Trophoblast cell (in vitro differentiated cells and primary cell): ENCODE measurements at regions not wholly inside any gene's neighbourhood (a gene's known extent, or its start where the extent isn't known, plus 50 kb on each side); places are given as distances from the start of the nearest gene placed in this dataset.
A peak's percentile ranks its signal among the peaks of the same experiment; 100 is the strongest.

ENCODE experiments used
- DNase-seq, 2 donors: peaks; one replicate each; pipeline ENCODE4 v3.0.0-alpha.2; 2016
- H2AFZ ChIP-seq: 2 replicates; pipeline ENCODE4 v1.6.1; 2013; ENCODE audit warnings: low read length, moderate library complexity, mild to moderate bottlenecking; ENCODE audit not compliant: insufficient read depth, poor library complexity
- H2AK5ac ChIP-seq: 2 replicates; pipeline ENCODE4 v1.6.1; 2013; ENCODE audit warnings: mild to moderate bottlenecking, low read length
- H2BK120ac ChIP-seq: 2 replicates; pipeline ENCODE4 v1.6.1; 2013; ENCODE audit warnings: low read length, mild to moderate bottlenecking, moderate library complexity; ENCODE audit not compliant: insufficient read depth, poor library complexity
- H2BK12ac ChIP-seq: 2 replicates; pipeline ENCODE4 v1.6.1; 2013; ENCODE audit warnings: mild to moderate bottlenecking, low read length, moderate library complexity
- H2BK5ac ChIP-seq: 2 replicates; pipeline ENCODE4 v1.6.1; 2013; ENCODE audit warnings: low read length, low read depth, moderate library complexity, mild to moderate bottlenecking; ENCODE audit not compliant: poor library complexity
- H3K14ac ChIP-seq: 2 replicates; pipeline ENCODE4 v1.6.1; 2013; ENCODE audit warnings: mild to moderate bottlenecking, low read length
- H3K18ac ChIP-seq: 2 replicates; pipeline ENCODE4 v1.6.1; 2013; ENCODE audit warnings: mild to moderate bottlenecking, low read length
- H3K23ac ChIP-seq: 2 replicates; pipeline ENCODE4 v1.6.1; 2013; ENCODE audit warnings: low read length
- H3K27ac ChIP-seq: 2 replicates; pipeline ENCODE4 v1.5.1; 2013; ENCODE audit warnings: low read depth, mild to moderate bottlenecking, inconsistent platforms, low read length, moderate library complexity
- H3K27me3 ChIP-seq: 2 replicates; pipeline ENCODE4 v1.6.1; 2013; ENCODE audit warnings: inconsistent platforms, mild to moderate bottlenecking, low read length, moderate library complexity; ENCODE audit not compliant: insufficient read depth
- H3K36me3 ChIP-seq, 2 experiments: 1 replicate in 1 of 2; 2 replicates in 1 of 2; pipeline ENCODE4 v1.6.1; 2013; ENCODE audit warnings: low read length in 2 of 2, mild to moderate bottlenecking in 2 of 2, moderate library complexity in 1 of 2; ENCODE audit not compliant: insufficient read depth in 2 of 2, control insufficient read depth in 1 of 2
- H3K4ac ChIP-seq: 2 replicates; pipeline ENCODE4 v1.6.1; 2013; ENCODE audit warnings: low read depth, mild to moderate bottlenecking, low read length, moderate library complexity
- H3K4me1 ChIP-seq, 2 experiments: 1 replicate in 1 of 2; 2 replicates in 1 of 2; pipeline ENCODE4 v1.6.1; 2013; ENCODE audit warnings: low read length in 2 of 2, mild to moderate bottlenecking in 2 of 2, moderate library complexity in 1 of 2; ENCODE audit not compliant: insufficient read depth in 2 of 2, control insufficient read depth in 1 of 2
- H3K4me2 ChIP-seq: 2 replicates; pipeline ENCODE4 v1.6.1; 2013; ENCODE audit warnings: inconsistent platforms, mild to moderate bottlenecking, low read length, moderate library complexity
- H3K4me3 ChIP-seq: 2 replicates; pipeline ENCODE4 v1.5.1; 2013; ENCODE audit warnings: mild to moderate bottlenecking, low read depth, low read length, inconsistent platforms
- H3K79me1 ChIP-seq: one replicate; pipeline ENCODE4 v1.6.1; 2013; ENCODE audit warnings: low read length
- H3K79me2 ChIP-seq: 2 replicates; pipeline ENCODE4 v1.6.1; 2013; ENCODE audit warnings: low read length, mild to moderate bottlenecking; ENCODE audit not compliant: control insufficient read depth, insufficient read depth, poor library complexity
- H3K9ac ChIP-seq: 2 replicates; pipeline ENCODE4 v1.6.1; 2013; ENCODE audit warnings: mild to moderate bottlenecking, low read length
- H3K9me3 ChIP-seq: 2 replicates; pipeline ENCODE4 v1.6.1; 2013; ENCODE audit warnings: low read depth, mild to moderate bottlenecking, control low read depth, inconsistent platforms, low read length; ENCODE audit not compliant: insufficient read depth
- H4K12ac ChIP-seq: 2 replicates; pipeline ENCODE4 v1.6.1; 2013; ENCODE audit warnings: low read depth, mild to moderate bottlenecking, low read length, moderate library complexity
- H4K8ac ChIP-seq: 2 replicates; pipeline ENCODE4 v1.6.1; 2013; ENCODE audit warnings: low read depth, mild to moderate bottlenecking, low read length, moderate library complexity
- H4K91ac ChIP-seq: one replicate; pipeline ENCODE4 v1.6.1; 2013; ENCODE audit warnings: low read depth, mild to moderate bottlenecking, low read length, moderate library complexity
- WGBS: extraction: QIAGEN DNeasy Blood & Tissue Kit; methylation state at CpG from one replicate; pipeline ENCODE4 v1.1.7; 2013; ENCODE audit warnings: missing lambda C conversion rate; ENCODE audit not compliant: insufficient read length, insufficient coverage; ENCODE audit errors: extremely low coverage; 5-methylcytosine and 5-hydroxymethylcytosine counted together

- peaks cover 3% of the 10 kb centered on the region for H3K9me3 ChIP-seq
- WGBS: no CpG with 5 or more reads among the region's 4 CpGs
- no peak overlapping the region for H3K23ac ChIP-seq
Observed at GRCh38 chr2:84306361-84306760, 152.7 kb downstream of the SUCLG1 start.

DNA sequence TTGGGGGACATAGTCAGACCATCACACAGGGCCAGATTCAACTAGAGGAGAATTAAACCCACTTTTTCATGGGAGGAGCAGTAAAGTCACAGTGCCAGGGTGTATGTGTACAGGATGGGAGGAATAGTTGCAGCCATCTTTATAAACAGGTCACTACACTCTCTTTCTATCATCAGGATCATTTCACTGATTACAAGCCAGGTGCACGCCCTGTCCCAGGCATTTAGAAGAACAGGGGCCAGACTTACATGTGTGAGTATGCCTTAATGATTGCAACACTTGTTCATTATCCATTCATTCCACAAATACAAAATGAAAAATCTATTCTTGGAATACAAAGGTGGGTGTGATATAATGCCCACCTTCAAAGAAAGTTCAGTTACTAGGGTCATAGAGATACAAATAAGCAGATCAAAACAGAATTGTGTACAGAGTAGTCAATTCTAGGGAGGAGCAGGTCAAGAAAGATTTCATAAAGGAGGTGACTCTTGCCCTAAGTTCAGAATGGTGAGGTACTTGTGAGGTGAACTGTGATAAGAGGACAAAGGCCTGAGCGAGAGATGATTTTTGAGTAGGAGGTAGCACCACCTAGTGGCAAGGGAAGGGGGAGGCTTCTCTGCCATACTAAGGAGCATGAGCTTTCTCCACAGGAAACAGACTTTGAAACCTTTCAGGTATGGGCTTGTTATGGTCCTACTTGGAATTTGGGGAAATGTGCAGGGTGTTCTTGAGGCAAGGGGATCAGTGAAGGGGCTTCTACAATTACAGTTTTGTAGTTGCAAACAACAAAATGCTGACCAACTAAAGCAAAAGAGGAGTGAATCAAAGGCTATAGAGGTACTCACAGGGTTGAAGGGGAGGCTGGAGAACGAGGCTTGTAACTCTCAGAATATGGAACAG lies 156.3 kb downstream of the SUCLG1 start:
- Histone ChIP-seq H2BK12ac (no peak overlapping the region), H3K79me2 (no peaks in the 10 kb centered on the region), H4K12ac (no peak overlapping the region), H3K4me3 (no peak overlapping the region), H2AFZ (no peak overlapping the region), H3K4ac (no peak overlapping the region), H2BK5ac (no peak overlapping the region), H4K91ac (no peak overlapping the region), H3K9me3 (peaks cover 2% of the 10 kb centered on the region), H3K9ac (no peak overlapping the region), H2AK5ac (no peak overlapping the region), H3K27ac (no peak overlapping the region), H3K14ac (no peak overlapping the region), H3K18ac (no peak overlapping the region), H3K4me2 (no peak overlapping the region), H3K27me3 (no peaks in the 10 kb centered on the region), H3K79me1 (no peaks in the 10 kb centered on the region), H2BK120ac (no peak overlapping the region), H4K8ac (no peak overlapping the region), H3K23ac (no peak overlapping the region), H3K36me3 (no peaks in the 10 kb centered on the region), H3K4me1 (no peaks in the 10 kb centered on the region)
- DNase-seq: peak; percentile 32 to 73
- WGBS: no CpG with 5 or more reads among the region's 3 CpGs

More at GRCh38 chr2:84306361-84306760, 152.7 kb downstream of the SUCLG1 start:
- Histone ChIP-seq H4K12ac (no peak overlapping the region), H2BK12ac (no peak overlapping the region), H3K9ac (no peak overlapping the region), H3K18ac (no peak overlapping the region), H3K4me2 (no peak overlapping the region), H3K4me1 (no peaks in the 10 kb centered on the region), H3K36me3 (no peaks in the 10 kb centered on the region), H4K91ac (no peak overlapping the region), H3K4ac (no peak overlapping the region), H3K79me2 (no peaks in the 10 kb centered on the region), H3K14ac (no peak overlapping the region), H2BK5ac (no peak overlapping the region), H2AFZ (no peak overlapping the region), H2BK120ac (no peak overlapping the region), H3K79me1 (no peaks in the 10 kb centered on the region), H3K27me3 (no peaks in the 10 kb centered on the region), H3K27ac (no peak overlapping the region), H2AK5ac (no peak overlapping the region), H4K8ac (no peak overlapping the region), H3K4me3 (no peak overlapping the region)
- no peak for DNase-seq

GRCh38 chr2:84301717-84302116 lies 157.4 kb downstream of the SUCLG1 start:
- Histone ChIP-seq H3K4ac (no peak overlapping the region), H3K36me3 (no peaks in the 10 kb centered on the region), H2AK5ac (no peak overlapping the region), H3K9me3 (peaks cover 2% of the 10 kb centered on the region), H3K27ac (no peak overlapping the region), H2BK12ac (no peak overlapping the region), H2BK5ac (no peak overlapping the region), H4K12ac (no peak overlapping the region), H3K18ac (no peak overlapping the region), H3K79me2 (no peaks in the 10 kb centered on the region), H3K23ac (no peak overlapping the region), H4K8ac (no peak overlapping the region), H3K4me2 (no peak overlapping the region), H3K9ac (no peak overlapping the region), H2BK120ac (no peak overlapping the region), H3K14ac (no peak overlapping the region), H3K79me1 (no peaks in the 10 kb centered on the region), H3K4me1 (peaks cover 0 to 2% of the 10 kb centered on the region in 2 experiments), H3K27me3 (no peaks in the 10 kb centered on the region), H2AFZ (no peak overlapping the region), H3K4me3 (no peak overlapping the region), H4K91ac (no peak overlapping the region)
- DNase-seq: no peak
- WGBS: 100% methylated on average over 2 of the region's 6 CpGs

GRCh38 chr2:84300696-84301029 lies 158.4 kb downstream of the SUCLG1 start:
- Histone ChIP-seq H3K79me2 (no peaks in the 10 kb centered on the region), H2AK5ac (no peak overlapping the region), H3K79me1 (no peaks in the 10 kb centered on the region), H4K8ac (no peak overlapping the region), H3K23ac (no peak overlapping the region), H2AFZ (no peak overlapping the region), H2BK5ac (no peak overlapping the region), H2BK12ac (no peak overlapping the region), H3K4me1 (peaks cover 0 to 2% of the 10 kb centered on the region in 2 experiments), H2BK120ac (no peak overlapping the region), H3K4ac (no peak overlapping the region), H4K12ac (no peak overlapping the region), H3K27ac (no peak overlapping the region), H3K36me3 (no peaks in the 10 kb centered on the region), H3K27me3 (no peaks in the 10 kb centered on the region), H3K14ac (no peak overlapping the region), H3K9me3 (peaks cover under 1% of the 10 kb centered on the region), H3K4me3 (no peak overlapping the region), H3K9ac (no peak overlapping the region), H3K4me2 (no peak overlapping the region), H3K18ac (no peak overlapping the region), H4K91ac (no peak overlapping the region)
- DNase-seq: no peak
- WGBS: no CpG with 5 or more reads among the region's 4 CpGs
